ENCODE measurements at regions not wholly inside any gene's neighbourhood (a gene's known extent, or its start where the extent isn't known, plus 50 kb on each side); places are given as distances from the start of the nearest gene placed in this dataset.
A peak's percentile ranks its signal among the peaks of the same experiment; 100 is the strongest.

DNA sequence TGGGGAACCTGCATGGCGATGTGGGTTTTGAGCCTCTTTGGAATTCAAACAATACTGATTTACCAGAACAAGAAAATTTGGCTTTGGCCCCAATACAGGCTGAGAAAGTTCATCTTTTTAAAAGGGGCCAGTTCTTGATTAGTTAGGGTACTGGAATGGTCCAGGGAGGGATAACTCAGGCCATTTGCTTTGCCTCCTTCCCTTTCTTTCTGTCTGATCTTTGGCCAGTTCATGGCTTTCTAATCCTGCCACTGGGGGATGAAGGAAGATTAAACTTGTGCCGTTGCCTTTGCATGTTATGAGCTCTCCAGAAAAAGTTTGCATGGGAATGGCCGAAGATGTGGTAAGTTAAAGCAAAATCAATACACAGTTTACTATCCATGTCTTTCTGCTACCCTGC, 78.4 kb downstream of the ADAMTS15 start:
- TF ChIP-seq GATA3 (IDR thresholded peaks at IDR 0.05; ENCODE audit: low read depth, low read length) (no peak), GATA2 (IDR thresholded peaks at IDR 0.05; ENCODE audit: low read depth, low read length) (no peak)

DNA sequence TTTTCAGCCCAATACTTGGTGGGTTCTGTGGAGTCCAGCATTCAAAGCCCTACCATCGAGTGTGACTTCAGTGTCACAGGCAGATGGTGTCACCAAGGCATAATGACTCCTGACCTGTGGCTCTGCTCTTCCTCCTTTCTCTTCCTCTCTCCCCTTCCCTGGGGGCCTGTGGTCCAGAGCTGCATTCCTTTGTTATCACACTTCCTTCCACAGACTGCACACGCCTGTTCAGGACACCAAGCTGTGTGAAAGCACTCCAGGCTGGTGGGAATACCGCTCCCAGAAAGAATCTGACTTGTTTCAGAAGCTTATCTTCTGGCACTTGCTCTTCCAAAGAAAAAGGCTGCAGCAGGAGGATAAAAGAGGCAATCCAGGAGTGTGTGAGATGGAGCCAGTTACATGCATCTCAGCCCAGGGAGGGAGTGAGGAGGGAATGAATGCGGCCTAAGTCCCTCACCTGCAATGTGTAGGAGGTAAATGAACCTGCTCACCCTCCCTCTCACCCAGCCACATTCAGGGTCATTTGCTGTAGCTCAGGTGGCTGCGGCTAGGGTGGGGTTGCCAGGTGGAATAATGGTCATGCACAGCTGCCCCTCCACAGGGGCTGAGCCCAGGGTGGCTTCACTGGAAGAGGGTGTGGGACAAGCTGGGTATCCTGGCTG, 79.3 kb downstream of the ADAMTS15 start:
- no peak for TF ChIP-seq GATA2 (IDR thresholded peaks at IDR 0.05; ENCODE audit: low read depth, low read length)
- TF ChIP-seq GATA3 (IDR thresholded peaks at IDR 0.05; ENCODE audit: low read depth, low read length), result no peak

DNA sequence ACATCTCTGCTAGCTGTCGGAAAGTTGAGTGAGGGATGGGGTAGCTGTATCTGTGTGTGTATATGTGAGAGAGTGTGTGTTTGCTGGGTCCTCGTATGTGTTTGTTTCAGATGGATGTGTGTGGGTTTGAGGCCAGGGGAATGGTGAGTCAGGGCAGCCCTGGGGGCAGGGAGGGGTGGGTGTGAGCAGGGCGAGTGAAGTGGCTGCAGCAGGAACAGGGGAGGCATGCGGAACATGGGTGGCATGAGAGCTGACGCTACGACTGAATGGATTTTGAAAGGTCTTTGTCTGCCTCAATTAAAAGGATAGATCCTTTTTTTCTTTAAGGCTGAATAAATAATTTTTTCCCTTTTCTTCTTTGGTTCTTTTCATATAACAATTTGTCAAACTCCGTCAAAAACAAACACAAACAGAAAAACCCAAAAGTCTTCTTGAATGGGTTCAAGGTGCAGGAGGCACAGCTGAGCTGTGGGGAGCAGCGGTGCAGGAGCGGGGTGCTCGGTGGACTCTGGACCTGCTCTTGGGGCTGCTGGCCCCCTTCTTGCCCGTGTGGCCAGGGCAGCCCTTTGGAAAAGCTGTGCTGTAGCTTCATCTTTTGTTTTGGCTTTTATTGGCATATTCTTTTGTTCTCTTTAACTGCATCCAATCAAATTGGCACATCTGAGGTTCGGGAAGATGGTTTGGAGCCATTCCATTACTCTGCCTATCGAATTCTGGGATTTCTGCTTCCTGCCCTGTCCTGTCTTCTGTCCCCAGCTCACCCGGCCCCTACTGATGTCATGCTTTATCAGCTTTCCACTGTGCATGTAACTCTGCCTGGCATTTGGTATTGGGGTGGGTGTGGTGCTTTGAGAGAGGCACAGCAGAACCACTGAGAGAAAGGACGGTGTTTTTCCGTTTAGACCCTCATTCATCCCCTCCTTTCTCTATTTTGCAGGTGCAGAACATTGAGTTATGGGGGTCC, 80.1 kb downstream of the ADAMTS15 start:
- TF ChIP-seq GATA3 (IDR thresholded peaks at IDR 0.05; ENCODE audit: low read depth, low read length) (no peak), GATA2 (IDR thresholded peaks at IDR 0.05; ENCODE audit: low read depth, low read length) (no peak)

DNA sequence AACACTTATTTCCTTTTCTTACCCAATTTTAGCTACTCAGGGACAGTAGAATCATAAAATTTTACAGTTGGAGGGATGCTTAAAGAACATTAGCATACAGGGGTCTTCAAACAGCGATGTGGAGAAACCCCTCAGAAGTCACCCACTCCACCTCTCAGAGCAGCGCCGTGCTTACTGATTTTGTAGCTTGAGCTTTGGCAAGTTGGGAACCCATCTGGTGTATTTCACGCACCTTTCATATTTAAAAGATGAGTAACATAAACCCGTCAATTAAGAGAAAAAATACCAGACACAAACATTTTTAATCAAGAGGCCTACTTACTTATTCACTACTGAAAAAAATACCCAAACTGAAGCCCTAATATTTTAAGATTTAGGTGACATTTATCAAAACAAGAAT, 80.9 kb downstream of the ADAMTS15 start:
- TF ChIP-seq GATA2 (IDR thresholded peaks at IDR 0.05; ENCODE audit: low read depth, low read length) (no peak), GATA3 (IDR thresholded peaks at IDR 0.05; ENCODE audit: low read depth, low read length) (no peak)

DNA sequence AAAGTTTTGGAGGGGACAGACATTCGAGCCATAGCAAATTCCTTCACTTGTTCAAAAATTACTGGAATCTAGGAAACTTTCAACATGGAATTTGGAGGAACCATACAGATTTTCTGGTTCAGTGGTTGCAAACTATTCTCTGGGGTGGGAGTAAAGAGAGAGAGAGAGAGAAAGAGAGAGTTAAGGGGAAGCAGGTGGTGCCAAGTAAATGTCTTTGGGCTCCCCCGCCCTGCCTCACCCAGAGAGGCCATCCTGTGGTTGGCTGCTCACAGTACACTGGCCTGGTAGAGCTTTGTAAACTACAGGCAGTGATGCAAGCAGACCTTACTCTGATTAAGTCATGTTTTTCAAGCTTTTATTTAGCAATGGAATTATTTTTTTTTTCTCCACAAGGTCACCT, 82.6 kb downstream of the ADAMTS15 start:
- TF ChIP-seq GATA2 (IDR thresholded peaks at IDR 0.05; ENCODE audit: low read depth, low read length) (no peak), GATA3 (IDR thresholded peaks at IDR 0.05; ENCODE audit: low read depth, low read length) (no peak)

DNA sequence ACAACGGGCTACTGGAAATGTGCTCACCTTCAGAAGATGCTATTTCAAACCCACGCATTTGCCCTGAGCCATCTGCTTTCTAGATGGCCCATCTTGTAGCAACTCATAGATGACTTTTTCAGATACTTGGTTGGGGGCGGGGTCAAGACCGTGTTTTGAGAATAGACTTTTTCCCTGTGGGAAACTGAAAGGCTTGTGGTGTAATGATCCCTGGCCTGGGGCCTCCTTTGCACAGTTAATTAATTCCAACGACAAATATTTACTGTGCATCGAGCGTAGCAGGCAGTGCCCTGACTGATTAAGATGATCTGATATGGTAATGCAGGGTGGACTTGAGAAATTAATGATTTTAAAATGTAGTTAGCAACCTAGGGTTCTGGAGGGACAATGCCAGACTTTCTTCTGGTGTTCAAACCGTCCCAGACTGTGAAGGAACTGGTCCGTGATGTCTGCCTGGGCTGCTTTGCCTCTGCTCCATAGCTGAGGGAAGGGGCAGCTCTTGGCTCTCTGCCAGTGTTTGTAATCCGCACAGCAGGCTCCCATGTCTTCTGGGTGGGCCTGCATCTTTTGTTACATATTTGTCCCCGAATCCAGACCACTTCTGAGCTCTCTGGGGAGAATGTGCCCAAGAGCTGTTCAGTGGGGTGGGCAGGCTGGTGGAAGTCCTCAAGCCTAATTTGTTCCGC, 84.8 kb downstream of the ADAMTS15 start:
- TF ChIP-seq GATA3 (IDR thresholded peaks at IDR 0.05; ENCODE audit: low read depth, low read length) (0 out of 2 replicates have a peak, but pooled peaks have one; percentile 31), GATA2 (IDR thresholded peaks at IDR 0.05; ENCODE audit: low read depth, low read length) (peak; percentile 14; the same call in 1 of the 2 replicates)

DNA sequence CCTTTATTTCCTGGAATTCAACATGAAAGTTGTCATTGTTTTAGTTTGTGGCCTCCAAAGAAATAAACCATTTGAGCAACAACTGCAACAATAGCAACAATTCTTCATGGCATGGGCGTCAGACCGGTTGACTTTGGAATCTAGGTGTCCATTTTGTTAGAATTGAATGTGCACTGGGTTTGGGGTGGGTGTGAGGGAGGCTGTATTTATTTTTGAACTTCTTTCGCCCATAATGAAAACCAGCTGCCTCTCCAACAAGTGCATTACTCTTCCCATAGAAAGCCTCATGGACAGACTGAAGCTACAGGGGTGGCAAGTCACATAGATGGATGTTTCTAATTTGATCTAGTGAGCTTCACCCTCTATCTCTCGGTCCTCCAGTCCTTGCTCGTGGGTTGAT, 85.4 kb downstream of the ADAMTS15 start:
- no peak for TF ChIP-seq GATA3 (IDR thresholded peaks at IDR 0.05; ENCODE audit: low read depth, low read length)
- no peak for TF ChIP-seq GATA2 (IDR thresholded peaks at IDR 0.05; ENCODE audit: low read depth, low read length)

DNA sequence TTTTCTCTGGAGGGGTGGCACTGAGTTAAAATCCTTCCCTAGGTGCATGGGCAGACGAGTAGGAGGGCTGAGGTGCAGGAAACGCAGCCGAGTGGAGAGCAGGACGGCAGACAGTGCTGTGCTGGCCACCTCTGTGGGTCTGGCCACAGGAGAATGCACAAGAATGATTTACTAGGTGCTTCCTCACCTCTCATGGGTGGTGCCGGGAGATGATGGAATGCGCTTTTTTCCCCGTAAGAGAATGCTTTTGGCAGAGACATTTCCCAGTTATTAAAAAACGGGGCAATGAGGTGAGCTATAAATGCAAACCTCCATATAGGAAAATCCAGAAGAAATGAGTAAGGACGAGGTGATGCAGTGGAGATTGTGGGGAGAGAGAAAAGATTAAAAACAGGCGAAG, 86.1 kb downstream of the ADAMTS15 start:
- TF ChIP-seq GATA2 (IDR thresholded peaks at IDR 0.05; ENCODE audit: low read depth, low read length), result no peak
- no peak for TF ChIP-seq GATA3 (IDR thresholded peaks at IDR 0.05; ENCODE audit: low read depth, low read length)

DNA sequence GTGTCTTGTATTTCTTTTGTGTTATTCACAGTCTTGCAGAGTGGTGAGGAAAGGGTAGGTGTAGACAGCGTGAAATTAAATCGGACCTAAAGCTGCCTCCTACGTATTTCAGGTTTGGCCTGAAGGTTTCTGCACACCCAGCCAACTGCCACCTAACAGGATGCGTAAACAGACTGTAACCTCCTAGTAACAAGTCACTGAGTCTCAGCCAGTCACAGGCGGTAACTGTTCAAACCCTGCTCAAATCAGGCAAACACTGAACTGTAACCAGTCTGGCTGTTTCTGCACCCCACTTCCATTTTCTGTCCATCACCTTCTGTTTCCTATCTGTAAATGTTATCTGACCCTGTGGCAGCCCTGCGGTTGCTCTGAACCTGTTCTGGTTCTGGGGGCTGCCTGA, 87.1 kb downstream of the ADAMTS15 start:
- TF ChIP-seq GATA3 (IDR thresholded peaks at IDR 0.05; ENCODE audit: low read depth, low read length) (no peak), GATA2 (IDR thresholded peaks at IDR 0.05; ENCODE audit: low read depth, low read length) (no peak)

DNA sequence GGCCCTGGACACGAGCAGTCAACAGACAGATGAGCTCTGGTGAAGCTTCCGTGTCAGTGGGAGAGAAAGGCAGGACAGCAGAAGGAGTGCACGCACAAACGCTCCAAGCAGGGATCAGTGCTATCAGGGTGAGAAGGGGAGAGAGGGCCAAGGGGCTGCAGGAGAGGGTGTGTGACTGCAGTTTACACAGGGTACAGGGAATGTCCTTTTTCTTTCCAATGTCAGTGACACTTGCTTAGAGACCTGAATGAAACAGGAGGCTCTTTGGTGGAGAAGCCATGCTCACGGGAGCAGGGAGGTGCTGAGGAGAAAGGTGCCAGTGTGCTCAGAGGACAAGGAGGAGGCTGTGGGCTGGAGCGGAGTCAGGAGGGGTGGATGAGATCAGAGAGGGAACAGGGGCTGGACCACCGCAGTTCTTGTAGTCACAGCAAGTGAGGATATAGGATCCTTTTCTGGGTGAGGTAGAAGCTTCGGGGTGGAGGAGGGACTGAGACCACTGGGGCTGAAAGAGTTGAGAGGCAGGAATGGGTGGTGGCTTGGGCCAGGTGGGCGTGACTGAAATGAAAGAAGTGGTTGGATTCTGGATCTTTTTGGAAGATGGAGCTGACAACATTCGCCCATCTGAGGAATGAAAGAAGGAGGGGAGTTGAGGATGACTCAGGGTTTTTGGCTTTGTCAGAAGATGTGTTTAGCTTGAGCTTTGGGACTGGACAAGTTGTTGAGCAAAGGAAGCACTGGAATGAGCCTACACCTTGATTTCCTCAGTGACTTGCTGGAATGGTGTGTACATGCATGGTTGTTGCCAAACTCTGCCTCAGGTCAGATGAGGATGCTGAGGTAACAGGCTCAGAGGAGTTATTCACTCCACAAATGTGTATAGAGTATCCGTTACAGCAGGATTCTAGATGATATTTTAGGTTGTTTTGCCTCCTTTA, 87.9 kb downstream of the ADAMTS15 start:
- no peak for TF ChIP-seq GATA3 (IDR thresholded peaks at IDR 0.05; ENCODE audit: low read depth, low read length)
- TF ChIP-seq GATA2 (IDR thresholded peaks at IDR 0.05; ENCODE audit: low read depth, low read length), result no peak

DNA sequence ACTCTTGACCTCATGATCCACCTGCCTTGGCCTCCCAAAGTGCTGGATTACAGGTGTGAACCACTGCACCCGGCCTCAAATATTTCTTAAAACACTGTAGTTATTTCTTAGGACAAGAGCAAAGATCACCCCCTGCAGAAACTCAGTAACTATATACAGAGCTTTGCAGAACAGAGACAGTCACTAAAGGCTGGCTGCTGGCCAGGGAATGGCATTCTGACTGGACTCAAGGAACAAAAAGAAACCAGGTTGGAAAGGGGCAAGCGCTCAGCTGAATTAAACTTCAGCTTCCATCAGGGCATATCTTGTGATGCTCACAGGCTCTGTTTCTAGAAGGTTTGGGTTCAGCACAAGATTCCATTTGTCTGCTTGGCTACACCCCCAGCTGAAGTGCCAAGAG, 95.8 kb downstream of the ADAMTS15 start:
- TF ChIP-seq GATA3 (IDR thresholded peaks at IDR 0.05; ENCODE audit: low read depth, low read length) (no peak), GATA2 (IDR thresholded peaks at IDR 0.05; ENCODE audit: low read depth, low read length) (no peak)

DNA sequence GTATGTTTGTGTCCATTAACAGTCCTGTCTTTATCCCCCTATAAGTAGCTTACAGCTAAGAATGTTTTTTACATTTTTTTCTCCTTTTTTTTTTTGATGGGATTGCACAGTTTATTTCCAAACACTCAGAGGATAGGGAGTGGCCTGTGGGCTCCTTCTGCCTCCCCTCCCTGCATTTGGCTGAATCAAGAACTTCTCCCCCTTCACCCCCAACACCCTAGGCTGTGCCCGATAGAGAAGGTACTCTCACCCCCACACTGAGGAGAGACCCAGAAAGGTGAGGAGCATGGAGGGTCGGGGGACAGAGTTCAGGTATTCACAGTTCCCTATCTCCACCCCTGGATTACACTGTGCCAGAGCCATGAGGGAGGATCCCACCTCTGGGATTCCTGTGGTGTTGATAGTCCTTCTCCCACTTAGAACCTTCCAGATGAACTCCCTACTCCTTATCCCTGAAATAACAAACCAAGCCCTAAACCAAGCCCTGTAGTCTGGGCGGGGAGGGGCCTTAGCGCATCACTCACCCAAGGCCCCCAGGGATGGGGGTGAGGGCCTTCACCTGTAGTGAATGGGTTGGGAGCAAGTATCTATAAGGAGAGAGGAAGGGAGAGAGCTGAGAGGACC, 97.1 kb downstream of the ADAMTS15 start:
- no peak for TF ChIP-seq GATA2 (IDR thresholded peaks at IDR 0.05; ENCODE audit: low read depth, low read length)
- no peak for TF ChIP-seq GATA3 (IDR thresholded peaks at IDR 0.05; ENCODE audit: low read depth, low read length)

DNA sequence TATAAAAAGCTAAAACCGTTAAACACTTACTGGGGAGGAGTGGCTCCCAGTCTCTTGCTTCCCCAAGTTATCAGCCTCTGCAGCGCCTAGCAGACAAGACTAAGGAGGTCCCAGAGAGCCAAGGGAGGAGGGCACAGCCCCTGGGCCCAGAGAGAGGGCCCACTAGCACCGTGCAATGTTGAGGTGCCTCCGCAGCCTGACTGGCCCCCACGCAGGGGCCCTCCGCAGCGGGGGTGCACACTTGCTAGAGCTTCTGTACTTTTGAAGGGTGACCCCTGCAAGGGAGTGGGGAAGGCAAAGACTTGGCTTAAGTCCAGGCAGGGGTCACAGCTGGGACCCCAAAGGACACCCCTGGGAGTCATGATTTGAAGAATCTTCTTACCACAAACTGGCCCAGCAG, 98.0 kb downstream of the ADAMTS15 start:
- TF ChIP-seq GATA2 (IDR thresholded peaks at IDR 0.05; ENCODE audit: low read depth, low read length) (no peak), GATA3 (IDR thresholded peaks at IDR 0.05; ENCODE audit: low read depth, low read length) (no peak)

Data from SH-SY5Y (cell line).